ENCODE measurements at regions not wholly inside any gene's neighbourhood (a gene's known extent, or its start where the extent isn't known, plus 50 kb on each side); places are given as distances from the start of the nearest gene placed in this dataset.

DNA sequence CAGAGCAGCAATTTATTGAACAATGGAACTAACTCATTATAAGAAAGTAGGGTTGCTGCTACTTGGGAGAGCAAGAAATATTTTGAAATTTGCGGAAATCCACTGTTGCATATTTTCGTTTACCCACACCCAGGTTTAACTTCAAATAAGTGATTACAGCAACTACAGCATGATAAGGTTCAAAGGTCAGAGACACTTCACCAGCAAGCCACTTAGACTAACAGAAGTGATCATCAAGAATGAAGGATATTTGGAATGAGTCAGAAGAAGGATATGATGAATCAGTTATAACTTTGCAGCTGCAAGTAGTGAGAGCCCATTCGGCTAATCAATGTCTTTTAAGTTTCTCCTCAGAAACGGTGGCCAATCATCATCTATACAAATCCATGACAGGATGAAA is 199.3 kb downstream of the TMA16 start:
- TF ChIP-seq EP300 (IDR thresholded peaks at IDR 0.05) (no peak), CTCF (IDR thresholded peaks at IDR 0.05) (no peak), POLR2A (IDR thresholded peaks at IDR 0.05) (no peak)

All from stomach (tissue), 4 donors.